VCaP (cell line): ENCODE measurements at regions not wholly inside any gene's neighbourhood (a gene's known extent, or its start where the extent isn't known, plus 50 kb on each side); places are given as distances from the start of the nearest gene placed in this dataset.

Source experiments
- H3K27ac ChIP-seq: fragments of 450-650 bp; 2 replicates; pipeline ENCODE4 v1.5.1; 2017
- CTCF ChIP-seq: fragments of 450-650 bp; conservative IDR thresholded peaks from 2 replicates; pipeline ENCODE4 v1.5.1; 2017; ENCODE audit warnings: mild to moderate bottlenecking, moderate library complexity

- H3K27ac ChIP-seq = no peak overlapping the region
- TF ChIP-seq CTCF = no peak
Measured at GRCh38 chr3:104669083-104669482, 697.6 kb upstream of the ALCAM start.

GRCh38 chr3:104672331-104672730 is 694.4 kb upstream of the ALCAM start:
- H3K27ac ChIP-seq = no peak overlapping the region
- no peak for TF ChIP-seq CTCF

GRCh38 chr3:104673981-104674380 is 692.7 kb upstream of the ALCAM start:
- TF ChIP-seq CTCF = no peak
- no peak overlapping the region for H3K27ac ChIP-seq

GRCh38 chr3:104676241-104676640 is 690.5 kb upstream of the ALCAM start:
- no peak for TF ChIP-seq CTCF
- H3K27ac ChIP-seq = no peak overlapping the region

GRCh38 chr3:104677932-104678331 is 688.8 kb upstream of the ALCAM start:
- TF ChIP-seq CTCF = no peak
- no peak overlapping the region for H3K27ac ChIP-seq

GRCh38 chr3:104685492-104685891 is 681.2 kb upstream of the ALCAM start:
- no peak for TF ChIP-seq CTCF

GRCh38 chr3:104687362-104687761 is 679.3 kb upstream of the ALCAM start:
- no peak overlapping the region for H3K27ac ChIP-seq
- TF ChIP-seq CTCF = no peak

More at GRCh38 chr3:104685492-104685891, 681.2 kb upstream of the ALCAM start:
- H3K27ac ChIP-seq = no peak overlapping the region

GRCh38 chr3:104696470-104696869 is 670.2 kb upstream of the ALCAM start:
- TF ChIP-seq CTCF = no peak
- no peak overlapping the region for H3K27ac ChIP-seq
